ACHN (cell line): ENCODE measurements at regions not wholly inside any gene's neighbourhood (a gene's known extent, or its start where the extent isn't known, plus 50 kb on each side); places are given as distances from the start of the nearest gene placed in this dataset.

Experiments
- DNase-seq: peaks from one replicate; pipeline ENCODE4 v3.0.0-alpha.2; 2015
- in situ Hi-C: cut with HindIII; loops from 2 replicates; pipeline ENCODE4 v1.10.0; 2017; ENCODE audit warnings: low sequenced_read_pairs, low pct_ligation_motif_present, low pct_unique_long_range_greater_than_20kb

GRCh38 chr3:31225923-31226322 lies 306.8 kb upstream of the STT3B start:
- no peak for DNase-seq
- in situ Hi-C loops = no loop called here

GRCh38 chr3:31226346-31226745 lies 306.4 kb upstream of the STT3B start:
- no peak for DNase-seq
- in situ Hi-C loops = no loop called here

GRCh38 chr3:31227131-31227562 lies 305.6 kb upstream of the STT3B start:
- DNase-seq = no peak
- in situ Hi-C loops = no loop called here

- DNase-seq = no peak
- in situ Hi-C loops = no loop called here
Observed at GRCh38 chr3:31230425-31231223, 302.1 kb upstream of the STT3B start.

- in situ Hi-C loops = no loop called here
- no peak for DNase-seq
Observed at GRCh38 chr3:31232055-31233025, 300.4 kb upstream of the STT3B start.

DNA sequence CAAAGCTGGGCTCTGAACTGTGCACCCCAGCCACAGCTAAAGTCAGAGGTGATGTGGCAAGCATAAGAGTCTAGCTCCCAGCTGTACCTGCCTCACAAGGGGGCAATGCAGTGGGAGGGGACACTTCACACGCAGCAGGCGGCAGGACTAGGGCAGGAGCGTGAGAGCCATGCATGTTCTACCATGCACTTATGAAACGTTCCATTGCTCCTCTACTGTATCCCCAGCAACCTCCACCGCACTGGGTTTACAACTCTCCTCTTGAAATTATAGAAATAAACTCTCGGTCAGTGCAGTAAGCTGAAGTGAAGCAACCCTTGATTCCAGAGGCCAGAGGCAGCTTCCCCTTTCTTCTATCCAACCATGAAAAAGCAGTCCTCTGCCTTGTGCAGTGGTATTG lies 298.6 kb upstream of the STT3B start:
- in situ Hi-C loops = no loop called here
- no peak for DNase-seq

DNA sequence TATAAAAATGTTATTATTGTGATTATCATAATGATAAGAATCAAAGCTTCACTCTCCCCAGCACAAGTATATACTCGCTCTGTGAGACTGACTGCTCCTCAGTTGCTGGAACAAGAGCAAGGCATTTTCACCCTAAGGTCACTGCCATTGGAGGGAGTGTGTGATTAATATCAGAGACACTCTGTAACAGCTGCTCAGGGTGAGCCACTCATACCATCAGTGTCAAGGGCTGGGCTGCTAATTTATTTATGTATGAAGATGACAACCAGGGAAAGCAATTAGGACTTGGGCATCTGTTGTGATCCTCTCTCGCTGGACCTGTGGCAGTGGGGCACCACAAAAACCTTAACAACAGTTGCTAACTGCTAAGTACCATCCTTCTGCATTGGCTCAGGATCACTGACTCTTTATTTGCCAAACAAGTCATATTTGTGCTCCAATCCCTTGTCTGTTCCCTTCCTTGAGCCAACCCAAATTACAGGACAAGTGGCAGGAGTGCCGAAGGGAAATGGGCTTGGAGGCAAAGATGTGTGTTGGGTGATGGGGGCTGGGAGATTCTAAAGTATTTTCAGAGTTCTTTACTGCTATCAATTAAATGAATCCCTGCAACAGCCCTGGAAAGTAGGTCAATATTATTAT lies 297.5 kb upstream of the STT3B start:
- in situ Hi-C loops = no loop called here
- no peak for DNase-seq

DNA sequence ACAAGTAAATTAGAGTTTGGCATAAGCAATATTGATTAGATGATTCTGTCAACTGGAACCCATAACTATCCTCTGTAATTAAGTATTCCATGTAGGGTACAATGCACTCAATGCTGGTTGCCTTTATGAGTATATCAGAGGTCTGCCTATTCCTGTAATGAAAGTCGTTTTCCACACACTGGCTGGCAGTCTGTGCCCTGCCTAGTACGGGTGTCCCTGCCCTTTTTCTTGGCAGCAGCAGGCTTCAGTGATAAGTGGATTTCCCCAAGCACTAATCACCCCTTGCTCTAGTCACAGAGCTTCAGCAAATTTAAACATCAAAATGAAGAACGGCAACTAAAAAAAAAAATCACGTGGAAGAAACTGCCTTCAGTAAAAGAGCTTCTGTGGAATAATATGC lies 294.8 kb upstream of the STT3B start:
- no peak for DNase-seq
- in situ Hi-C loops = no loop called here

DNA sequence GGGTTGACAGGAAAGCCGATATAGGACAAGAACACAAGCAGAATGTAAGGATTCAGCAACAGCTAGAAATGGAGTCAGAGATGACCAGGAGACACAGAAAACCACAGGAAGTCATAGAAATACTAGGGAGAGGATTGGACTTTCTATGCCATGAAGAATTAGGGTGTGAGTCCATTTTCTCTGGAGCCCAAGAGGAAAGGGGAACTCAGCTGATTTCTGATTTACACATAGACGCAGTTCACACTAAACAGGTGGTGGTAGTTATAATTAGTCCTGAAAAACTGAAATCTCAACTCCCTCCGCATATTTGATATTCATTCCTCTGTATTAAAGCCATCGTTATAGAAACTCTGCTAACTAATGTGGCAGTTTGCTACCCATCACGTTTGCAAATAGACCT lies 292.7 kb upstream of the STT3B start:
- in situ Hi-C loops = no loop called here

GRCh38 chr3:31240466-31240865 lies 292.3 kb upstream of the STT3B start:
- in situ Hi-C loops = no loop called here
- no peak for DNase-seq

More for the DNA sequence above, 292.7 kb upstream of the STT3B start:
- no peak for DNase-seq

- DNase-seq = no peak
- in situ Hi-C loops = no loop called here
Observed at GRCh38 chr3:31240874-31241273, 291.9 kb upstream of the STT3B start.

- no peak for DNase-seq
- in situ Hi-C loops = no loop called here
Observed at GRCh38 chr3:31241533-31241932, 291.2 kb upstream of the STT3B start.

DNA sequence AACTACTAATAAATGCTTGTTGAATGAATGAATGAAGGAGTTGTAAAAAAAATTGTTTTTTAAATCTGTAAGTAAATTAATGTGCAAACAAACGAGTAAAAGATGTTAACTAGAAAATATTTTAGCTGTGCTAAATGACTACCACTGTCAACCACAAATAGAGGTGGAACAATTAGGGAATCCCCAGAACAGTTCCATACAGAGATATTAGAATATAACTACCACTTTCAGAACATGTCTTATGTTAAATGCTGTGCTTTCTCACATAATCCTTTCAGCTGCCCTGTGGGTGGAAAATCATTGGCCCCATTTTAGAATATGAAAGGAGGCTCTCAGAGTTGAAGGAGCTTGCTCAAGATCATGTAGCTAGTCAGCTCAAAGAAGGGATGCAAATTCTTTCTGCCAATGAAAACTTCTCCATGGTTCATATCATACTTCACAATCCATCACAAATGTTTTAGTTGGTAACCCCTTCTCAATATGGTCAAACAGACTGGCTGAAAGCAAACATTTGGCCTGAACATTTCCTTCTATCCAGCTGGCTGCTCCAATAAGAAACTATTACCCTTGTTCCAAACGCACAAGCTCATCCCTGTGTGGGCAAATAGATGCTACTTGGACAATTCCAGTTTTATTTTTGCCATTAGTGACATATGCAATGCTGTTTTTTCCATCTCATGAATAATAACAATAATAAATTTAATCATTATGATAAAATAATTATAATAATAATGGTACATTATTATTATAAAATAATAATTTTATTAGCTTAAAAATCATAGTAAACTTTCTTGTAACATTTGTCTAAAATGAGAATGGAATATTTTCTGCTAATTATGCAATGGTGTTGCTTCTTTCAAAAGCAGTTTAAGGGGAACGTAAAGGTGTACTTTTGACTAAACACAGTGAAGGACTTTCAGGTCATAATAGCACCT lies 290.4 kb upstream of the STT3B start:
- DNase-seq = no peak
- in situ Hi-C loops = no loop called here

- no peak for DNase-seq
- in situ Hi-C loops = no loop called here
Observed at GRCh38 chr3:31244929-31245817, 287.6 kb upstream of the STT3B start.

DNA sequence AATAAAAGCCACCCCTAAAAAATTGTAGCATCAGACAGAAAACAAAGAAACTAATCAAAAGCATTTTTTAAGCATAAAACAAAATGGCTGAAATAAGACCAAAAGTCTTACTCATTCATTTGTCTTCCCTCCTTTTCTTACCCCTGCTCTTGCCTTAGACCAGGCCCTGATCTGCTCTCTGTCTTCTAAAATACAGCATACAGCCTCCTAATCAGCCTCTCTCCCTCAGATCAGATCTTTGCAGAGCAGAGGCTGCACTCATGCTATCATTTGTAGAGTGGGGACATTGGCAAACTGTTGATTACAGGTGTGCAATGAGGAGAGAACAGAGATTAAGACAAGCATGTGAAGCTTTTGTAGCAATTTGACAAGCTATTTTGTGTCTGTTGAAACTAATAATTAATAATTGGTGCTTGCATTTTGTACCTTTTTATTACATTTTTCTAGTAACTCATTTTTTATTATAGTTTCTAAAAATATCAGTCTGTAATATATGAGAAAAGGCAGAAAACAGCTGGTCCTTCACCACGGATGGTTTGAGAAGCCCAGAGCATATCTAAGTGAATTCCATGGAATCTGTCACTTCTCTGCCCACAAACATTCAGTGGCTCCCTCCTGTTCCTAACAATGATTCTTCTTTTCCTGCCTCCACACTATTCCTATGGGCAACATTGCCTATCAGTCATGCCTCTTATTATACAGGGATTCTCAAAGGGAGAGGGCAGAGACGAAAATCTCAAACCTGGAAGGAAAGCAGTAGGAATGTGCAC lies 286.2 kb upstream of the STT3B start:
- no peak for DNase-seq
- in situ Hi-C loops = no loop called here

DNA sequence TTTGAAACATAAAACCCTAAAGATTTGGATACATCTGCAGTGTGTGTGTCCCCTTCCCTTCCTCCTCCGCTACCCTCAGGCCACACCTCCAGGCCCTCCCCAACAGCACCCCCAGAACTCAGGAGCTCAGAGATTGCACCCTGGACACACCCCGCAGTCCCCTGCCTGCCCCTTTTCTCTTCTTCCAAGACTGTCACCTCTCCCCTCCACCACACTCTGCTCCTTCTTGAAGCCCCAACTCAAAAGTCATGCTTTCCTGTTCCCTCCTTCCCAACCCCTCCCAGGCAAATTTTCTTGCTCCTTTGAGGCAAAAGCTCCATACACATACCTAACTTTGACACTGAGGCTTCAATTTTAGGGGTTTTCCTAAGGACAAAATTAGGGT lies 285.7 kb upstream of the STT3B start:
- DNase-seq = no peak
- in situ Hi-C loops = no loop called here
